Retinal pigment epithelial cell (primary cell): ENCODE measurements at regions not wholly inside any gene's neighbourhood (a gene's known extent, or its start where the extent isn't known, plus 50 kb on each side); places are given as distances from the start of the nearest gene placed in this dataset.

Source experiments
- DNase-seq: peaks from one replicate; pipeline ENCODE4 v3.0.0-alpha.2; 2010; ENCODE audit warnings: low read depth
- H3K4me3 ChIP-seq: 2 replicates; pipeline ENCODE4 v1.5.1; 2011; ENCODE audit warnings: mild to moderate bottlenecking, low read length, control low read depth, moderate library complexity
- CTCF ChIP-seq: conservative IDR thresholded peaks from 2 replicates; pipeline ENCODE4 v1.5.1; 2011; ENCODE audit warnings: low read depth, low read length, control low read depth, inconsistent platforms

- TF ChIP-seq CTCF = no peak
- no peak overlapping the region for H3K4me3 ChIP-seq
- no peak for DNase-seq
Observed at GRCh38 chr1:71228241-71228640, 147.4 kb upstream of the ZRANB2 start.

- H3K4me3 ChIP-seq = no peak overlapping the region
- no peak for DNase-seq
- no peak for TF ChIP-seq CTCF
Observed at GRCh38 chr1:71224741-71225377, 144.0 kb upstream of the ZRANB2 start.

GRCh38 chr1:71223641-71224340 is 143.0 kb upstream of the ZRANB2 start:
- TF ChIP-seq CTCF = no peak
- H3K4me3 ChIP-seq = no peak overlapping the region
- DNase-seq = no peak

DNA sequence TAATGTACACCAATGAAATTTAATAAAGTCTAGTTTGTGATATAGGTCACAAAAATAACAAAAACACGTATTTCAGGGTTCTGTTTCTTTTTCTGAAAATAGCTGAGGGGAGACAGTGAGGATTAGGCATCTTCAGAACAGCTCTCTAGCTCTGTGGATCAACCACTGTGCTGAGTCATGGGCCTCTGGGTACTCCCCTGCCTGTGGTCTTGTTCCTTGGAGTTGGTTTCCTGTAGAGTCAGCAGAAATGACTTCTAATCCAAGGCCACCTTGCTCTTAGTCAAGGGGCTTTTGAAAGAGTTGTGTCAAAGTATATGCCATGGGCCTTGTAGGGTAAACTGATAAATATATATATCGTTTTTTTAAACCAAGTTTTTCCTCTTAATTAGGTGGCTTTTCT is 141.8 kb upstream of the ZRANB2 start:
- TF ChIP-seq CTCF = no peak
- DNase-seq = no peak
- no peak overlapping the region for H3K4me3 ChIP-seq

GRCh38 chr1:71210718-71211117 is 129.9 kb upstream of the ZRANB2 start:
- H3K4me3 ChIP-seq = no peak overlapping the region
- TF ChIP-seq CTCF = no peak
- no peak for DNase-seq

DNA sequence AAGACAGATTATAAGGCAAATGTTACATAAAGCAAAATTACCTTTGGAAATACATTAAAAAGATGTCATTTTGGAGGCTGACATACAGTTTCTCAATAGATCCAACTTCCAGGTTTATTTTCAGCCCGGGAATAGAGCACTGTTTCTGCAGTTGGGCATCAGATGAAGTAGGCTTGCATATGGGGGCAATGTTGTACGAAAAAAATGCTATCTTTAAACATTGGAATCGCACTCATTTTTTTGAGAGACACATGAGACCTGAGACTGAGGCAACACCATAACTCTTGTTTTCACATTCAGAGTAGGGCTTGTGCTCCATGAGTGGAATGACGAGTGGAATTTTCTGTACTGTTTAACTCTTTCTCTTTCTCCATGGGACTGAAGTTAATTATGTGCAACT is 122.4 kb upstream of the ZRANB2 start:
- TF ChIP-seq CTCF = no peak
- no peak for DNase-seq
- no peak overlapping the region for H3K4me3 ChIP-seq

GRCh38 chr1:71200503-71200902 is 119.7 kb upstream of the ZRANB2 start:
- no peak for DNase-seq
- no peak overlapping the region for H3K4me3 ChIP-seq
- TF ChIP-seq CTCF = no peak
